KG1 (cell line): ENCODE measurements at regions not wholly inside any gene's neighbourhood (a gene's known extent, or its start where the extent isn't known, plus 50 kb on each side); places are given as distances from the start of the nearest gene placed in this dataset.

Experiments
- DNase-seq: peaks from one replicate; lab custom pipeline; 2025; lab: John Stamatoyannopoulos, UW

- DNase-seq = no peak
These were observed 448.6 kb upstream of the PROK2 start for GRCh38 chr3:72233571-72233970.

GRCh38 chr3:72232777-72233176, 447.8 kb upstream of the PROK2 start:
- no peak for DNase-seq

- DNase-seq = no peak
These were observed 447.4 kb upstream of the PROK2 start for GRCh38 chr3:72232331-72232730.

GRCh38 chr3:72231439-72232196, 446.7 kb upstream of the PROK2 start:
- no peak for DNase-seq

GRCh38 chr3:72230774-72231379, 445.9 kb upstream of the PROK2 start:
- DNase-seq = no peak

GRCh38 chr3:72229952-72230351, 445.0 kb upstream of the PROK2 start:
- DNase-seq = no peak

GRCh38 chr3:72227486-72228070, 442.6 kb upstream of the PROK2 start:
- DNase-seq = no peak

- DNase-seq = no peak
These were observed 440.0 kb upstream of the PROK2 start for GRCh38 chr3:72224804-72225509.

GRCh38 chr3:72223628-72224027, 438.7 kb upstream of the PROK2 start:
- DNase-seq = no peak

GRCh38 chr3:72223116-72223515, 438.2 kb upstream of the PROK2 start:
- no peak for DNase-seq

- DNase-seq = no peak
These were observed 437.5 kb upstream of the PROK2 start for GRCh38 chr3:72222410-72222809.

- DNase-seq = no peak
These were observed 436.0 kb upstream of the PROK2 start for GRCh38 chr3:72220946-72221345.

- DNase-seq = no peak
These were observed 434.8 kb upstream of the PROK2 start for GRCh38 chr3:72219752-72220151.

- DNase-seq = no peak
These were observed 432.6 kb upstream of the PROK2 start for GRCh38 chr3:72217570-72217969.

- DNase-seq = no peak
These were observed 429.4 kb upstream of the PROK2 start for GRCh38 chr3:72214066-72214951.

- no peak for DNase-seq
These were observed 428.5 kb upstream of the PROK2 start for GRCh38 chr3:72213296-72214065.

- no peak for DNase-seq
These were observed 427.4 kb upstream of the PROK2 start for GRCh38 chr3:72212396-72212795.

GRCh38 chr3:72210261-72210660, 425.3 kb upstream of the PROK2 start:
- DNase-seq = no peak

- DNase-seq = no peak
These were observed 420.4 kb upstream of the PROK2 start for GRCh38 chr3:72205297-72205826.

GRCh38 chr3:72204452-72204851, 419.5 kb upstream of the PROK2 start:
- no peak for DNase-seq
